T follicular helper cell (primary cell): ENCODE measurements at regions not wholly inside any gene's neighbourhood (a gene's known extent, or its start where the extent isn't known, plus 50 kb on each side); places are given as distances from the start of the nearest gene placed in this dataset.
"Not testable (repeated sequence)": the region's sequence is repeated elsewhere in the genome, so short reads cannot be mapped to it uniquely, and the experiment has no call there.

Experiments
- DNase-seq: peaks from one replicate; pipeline ENCODE4 v3.0.0-alpha.2; 2020; ENCODE audit warnings: low read depth

DNA sequence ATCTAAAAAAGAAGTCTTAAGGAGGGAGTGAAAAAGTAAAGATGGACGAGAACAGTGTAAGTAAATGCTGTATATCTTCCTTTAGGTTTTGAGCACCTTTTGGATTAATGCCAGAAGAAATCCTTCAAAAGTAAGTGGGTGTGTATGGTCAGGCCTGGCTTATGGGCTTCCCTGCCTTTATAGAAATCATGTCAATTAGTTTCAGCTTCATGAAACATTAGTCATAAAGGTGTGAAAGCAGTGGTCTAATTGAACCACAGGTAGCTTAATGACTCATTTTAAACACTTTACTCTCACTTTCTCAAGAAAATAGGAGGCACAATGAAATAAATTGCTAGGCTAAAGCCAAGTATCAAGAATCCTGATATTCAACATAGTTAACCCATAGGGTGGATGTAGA lies 467.4 kb upstream of the DPPA4 start:
- DNase-seq = no peak

DNA sequence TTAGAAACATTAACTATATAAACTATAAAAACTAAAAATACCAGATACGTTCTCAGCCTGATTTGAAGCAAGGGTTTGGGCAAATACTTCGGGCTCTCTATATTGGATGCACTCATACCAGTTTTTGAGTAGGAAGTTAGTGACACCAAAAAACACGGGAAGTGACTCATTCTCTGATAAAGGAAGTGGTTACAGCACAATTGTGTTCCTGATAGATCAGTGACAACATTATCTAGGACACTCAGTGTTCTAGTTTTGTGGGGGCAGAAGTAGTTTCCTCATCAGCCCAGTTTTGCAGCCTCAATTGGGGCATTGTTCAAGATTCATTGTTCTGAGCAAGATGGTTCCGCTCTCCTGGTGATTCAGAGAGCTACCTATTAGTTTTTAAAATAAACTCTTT lies 469.6 kb upstream of the DPPA4 start:
- peak; percentile 15 for DNase-seq

DNA sequence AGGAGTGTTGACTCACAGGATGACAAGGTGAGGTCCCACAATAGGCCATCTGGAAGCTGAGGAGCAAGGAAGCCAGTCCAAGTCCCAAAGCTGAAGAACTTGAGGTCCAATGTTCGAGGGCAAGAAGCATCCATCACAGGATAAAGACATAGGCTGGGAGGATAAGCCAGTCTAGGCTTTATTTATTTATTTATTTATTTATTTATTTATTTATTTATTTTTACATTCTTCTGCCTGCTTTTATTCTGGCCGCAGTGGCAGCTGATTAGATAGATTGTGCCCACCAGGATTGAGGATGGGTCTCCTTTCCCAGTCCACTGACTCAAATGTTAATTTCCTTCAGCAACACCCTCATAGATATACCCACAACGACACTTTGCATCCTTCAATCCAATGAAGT lies 472.2 kb upstream of the DPPA4 start:
- DNase-seq = no peak

DNA sequence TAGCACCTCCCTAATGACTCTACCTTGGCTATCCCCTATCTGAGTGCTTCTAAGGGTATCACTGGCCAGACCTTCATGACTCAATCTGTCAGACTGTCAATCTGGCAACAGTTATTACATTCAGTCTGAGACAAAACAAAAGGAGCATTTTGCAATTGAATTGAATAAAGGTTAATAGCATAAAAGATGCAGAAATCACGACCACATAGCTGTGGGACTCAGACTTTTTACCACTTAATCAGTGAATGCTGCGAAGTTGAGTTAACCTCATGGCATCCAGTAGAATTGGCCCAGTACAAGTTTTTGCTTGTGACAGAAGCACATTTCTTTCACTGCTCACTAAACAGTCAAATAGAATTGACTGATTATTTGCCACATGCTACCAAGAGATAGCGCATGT lies 480.7 kb upstream of the DPPA4 start:
- no peak for DNase-seq

DNA sequence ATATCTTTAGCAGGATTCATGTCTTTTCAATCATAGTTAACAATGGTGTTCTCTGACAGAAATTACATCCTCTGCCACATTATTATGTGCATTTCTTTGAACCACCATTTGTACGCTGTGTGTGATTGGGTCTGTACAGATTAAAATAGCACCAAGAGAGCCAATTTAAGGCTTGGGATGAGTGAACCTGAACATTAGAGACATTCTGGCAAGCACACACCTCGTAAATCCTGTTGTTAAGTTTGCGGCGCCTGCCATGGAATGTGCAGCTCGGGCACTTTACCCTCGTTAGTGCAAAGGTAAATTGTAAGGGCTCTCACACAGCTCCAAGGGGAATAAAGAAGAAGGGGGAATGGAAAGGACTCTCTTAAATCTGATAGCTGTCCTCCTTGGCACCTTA lies 482.4 kb upstream of the DPPA4 start:
- DNase-seq = no peak

DNA sequence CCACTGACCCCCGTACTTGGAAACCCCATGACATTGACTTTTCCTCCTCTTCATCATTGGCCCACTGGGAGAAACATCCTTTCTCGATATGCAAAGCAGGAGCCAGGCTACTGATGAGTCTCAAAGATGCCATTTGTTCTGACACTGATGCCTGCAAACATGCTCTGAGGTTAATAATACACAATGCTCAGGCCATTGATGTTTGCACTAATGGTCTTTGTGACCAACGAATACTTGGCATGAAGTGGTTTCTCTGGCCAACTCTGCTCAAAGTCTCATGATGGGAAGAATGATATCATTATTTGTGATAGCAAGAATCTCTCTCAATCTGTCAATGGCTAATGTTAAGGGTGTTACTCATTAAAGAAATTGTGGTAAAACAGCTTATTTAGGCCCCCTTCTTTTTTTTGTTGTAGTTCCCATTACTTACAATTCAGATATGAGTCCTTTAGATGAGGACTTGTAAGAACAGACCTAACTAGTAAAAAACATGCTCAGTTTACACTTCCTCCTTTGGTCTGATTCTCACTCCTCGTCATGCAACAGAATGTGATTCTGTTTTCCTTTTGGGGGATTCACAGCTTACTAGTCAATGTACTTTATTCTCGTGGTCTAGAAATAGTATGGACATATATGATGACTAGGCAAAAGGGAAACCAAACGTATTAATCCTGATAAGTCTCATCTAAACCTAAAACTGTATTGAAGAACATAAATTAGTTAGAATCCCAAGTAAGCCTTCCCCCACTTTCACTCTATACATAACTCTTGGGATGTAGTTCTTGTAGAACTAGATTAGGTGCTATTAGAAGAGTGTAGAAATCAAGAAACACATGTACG lies 488.8 kb upstream of the DPPA4 start:
- no peak for DNase-seq

DNA sequence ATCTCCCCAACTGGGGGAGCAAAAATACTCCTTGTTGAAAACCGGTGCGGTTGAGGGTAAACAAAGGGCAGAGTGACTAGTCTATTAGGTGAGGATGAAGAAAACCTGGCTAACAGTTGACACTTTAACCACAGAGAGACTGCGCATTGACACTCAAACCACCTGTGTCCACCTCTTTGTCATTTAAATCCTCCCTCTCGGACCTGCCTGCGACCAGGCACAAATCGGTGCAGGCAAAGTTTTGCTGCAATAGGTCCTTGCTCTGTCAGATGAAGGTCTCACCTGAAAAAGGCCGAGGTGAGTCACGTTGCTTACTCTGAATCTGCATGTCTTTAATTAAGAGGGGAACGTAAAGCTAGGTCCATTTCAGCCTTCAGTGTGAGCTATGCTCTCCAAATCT lies 494.1 kb upstream of the DPPA4 start:
- no peak for DNase-seq

DNA sequence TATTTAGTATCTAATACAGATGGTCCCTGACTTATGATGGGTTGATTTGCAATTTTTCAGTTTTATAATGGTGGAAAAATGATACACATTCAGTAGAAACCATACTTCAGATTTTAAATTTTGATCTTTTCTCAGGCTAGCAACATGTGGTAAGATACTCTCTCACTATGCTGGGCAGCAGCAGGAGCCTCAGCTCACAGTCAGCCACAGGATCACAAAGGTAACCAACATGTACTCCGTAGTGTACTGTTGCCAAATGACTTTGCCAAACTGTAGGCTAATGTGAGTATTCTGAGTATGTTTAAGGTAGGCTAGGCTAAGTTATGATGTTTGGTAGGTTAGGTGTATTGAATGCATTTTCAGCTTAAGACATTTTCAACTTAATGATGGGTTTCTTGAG lies 498.6 kb upstream of the DPPA4 start:
- no peak for DNase-seq

DNA sequence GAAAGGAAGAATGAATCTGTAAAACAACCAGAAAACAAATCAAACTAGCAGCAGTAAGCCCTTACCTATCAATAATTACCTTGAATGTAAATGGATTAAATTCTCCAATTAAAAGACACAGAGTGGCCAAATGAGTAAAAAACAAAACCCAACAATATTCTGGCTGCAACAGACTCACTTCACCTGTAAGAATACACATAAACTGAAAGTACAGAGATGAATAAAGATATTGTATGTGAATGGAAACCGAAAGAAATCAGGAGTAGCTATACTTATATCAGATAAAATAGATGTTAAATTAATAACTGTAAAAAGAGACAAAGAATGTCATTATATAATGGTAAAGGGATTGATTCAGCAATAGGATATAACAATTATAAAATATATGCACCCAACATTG lies 514.5 kb upstream of the DPPA4 start:
- DNase-seq = no peak

DNA sequence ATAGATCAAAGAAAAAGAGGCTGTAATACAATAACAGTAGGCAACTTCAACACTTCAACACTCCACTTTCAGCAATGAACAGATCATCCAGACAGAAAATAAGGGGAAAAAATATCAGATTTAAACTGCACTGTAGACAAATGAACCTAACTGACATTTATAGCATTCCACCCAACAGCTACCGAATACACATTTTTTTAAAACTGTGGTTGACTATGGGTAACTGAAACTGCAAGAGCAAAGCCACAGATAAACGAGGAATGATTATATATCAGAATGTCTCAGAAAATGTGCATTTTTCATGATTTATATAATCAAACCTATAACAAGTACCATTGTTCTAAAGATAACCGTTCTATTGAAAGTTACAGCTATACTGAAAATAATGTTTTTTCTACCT lies 514.9 kb upstream of the DPPA4 start:
- DNase-seq = no peak

DNA sequence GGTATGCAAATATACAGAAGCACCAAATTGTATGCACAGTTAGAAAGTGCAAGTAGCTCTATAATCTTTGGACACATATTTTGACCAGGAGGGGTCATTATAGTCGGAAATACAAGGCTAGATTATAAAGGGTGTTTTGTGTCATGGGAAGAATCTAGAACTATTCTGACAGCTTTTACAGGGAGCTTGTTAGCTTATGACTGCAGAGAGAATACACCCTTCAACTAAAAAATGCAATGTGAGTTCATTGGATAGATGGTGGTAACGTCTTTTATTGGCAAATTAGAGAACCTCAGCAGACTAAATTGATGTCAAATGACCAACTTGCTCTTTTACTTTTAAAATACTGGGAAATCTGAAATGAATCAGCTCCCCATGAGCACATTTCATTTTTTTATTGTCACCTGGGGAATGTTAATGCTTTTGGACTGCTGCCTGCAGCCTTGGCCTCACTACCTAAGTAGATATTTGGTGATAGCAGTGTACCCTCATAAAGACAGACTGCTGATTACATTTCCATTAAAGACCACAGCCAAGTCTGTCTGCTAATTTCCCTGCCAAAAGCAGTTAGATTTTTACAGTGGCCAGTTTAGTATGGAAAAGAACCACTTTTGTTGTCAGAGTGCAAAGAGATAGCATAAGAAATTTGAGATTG lies 515.9 kb upstream of the DPPA4 start:
- no peak for DNase-seq

DNA sequence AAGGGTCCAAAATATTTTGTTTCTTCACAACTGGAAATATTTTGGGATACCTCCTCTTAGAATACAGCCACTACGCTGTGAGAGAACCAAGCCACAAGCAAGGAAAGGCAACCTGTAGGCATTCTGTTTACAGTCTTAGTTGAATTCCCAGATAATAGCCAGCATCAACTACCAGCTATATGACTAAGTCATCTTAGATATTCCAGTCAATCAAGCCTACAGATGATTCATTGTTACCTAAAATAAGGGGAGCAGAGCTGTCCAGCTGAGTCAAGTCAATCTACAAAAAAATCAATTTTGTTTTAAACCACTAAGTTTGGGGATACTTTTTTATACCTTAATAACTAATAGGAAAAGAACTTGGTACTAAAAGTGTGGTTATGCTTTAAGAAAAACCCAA lies 526.4 kb upstream of the DPPA4 start:
- DNase-seq = no peak

DNA sequence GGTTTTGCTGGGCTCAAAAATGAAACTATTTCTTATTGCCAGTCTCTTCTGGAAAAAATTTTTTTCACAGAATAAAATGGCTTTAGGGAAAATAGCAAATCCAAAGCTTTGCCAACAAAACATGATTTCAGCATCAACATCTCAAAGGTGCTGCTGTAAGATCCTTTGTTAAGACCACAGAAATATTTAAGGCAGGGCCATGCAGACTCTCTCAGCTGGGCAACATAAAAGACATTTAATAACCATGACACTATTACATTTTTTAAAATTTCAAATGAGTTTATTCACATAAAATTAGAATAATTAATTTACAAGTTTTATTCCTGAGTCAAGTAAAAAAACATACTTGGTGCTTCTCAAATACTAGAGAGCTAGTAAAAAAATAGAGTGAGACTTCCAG lies 527.1 kb upstream of the DPPA4 start:
- no peak for DNase-seq

DNA sequence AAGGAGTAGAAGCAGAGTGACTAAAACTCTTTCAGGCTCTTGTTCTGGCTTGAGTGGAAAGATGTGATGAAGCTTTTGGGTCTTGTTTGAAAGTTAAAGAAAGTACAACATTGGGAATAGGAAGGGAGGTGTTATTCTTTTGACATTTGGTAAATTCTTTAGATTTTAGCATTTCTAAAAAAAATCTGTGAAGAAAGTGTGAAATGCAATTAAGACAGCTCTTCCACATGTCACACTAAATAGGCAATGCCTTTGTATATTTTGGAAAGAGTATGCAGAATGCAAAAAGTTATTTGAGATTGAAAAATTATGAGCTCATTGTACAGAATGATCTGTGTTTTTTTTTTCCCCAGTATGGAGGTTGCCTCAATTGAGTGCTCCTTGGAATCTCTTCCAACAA lies 532.2 kb upstream of the DPPA4 start:
- DNase-seq = no peak

DNA sequence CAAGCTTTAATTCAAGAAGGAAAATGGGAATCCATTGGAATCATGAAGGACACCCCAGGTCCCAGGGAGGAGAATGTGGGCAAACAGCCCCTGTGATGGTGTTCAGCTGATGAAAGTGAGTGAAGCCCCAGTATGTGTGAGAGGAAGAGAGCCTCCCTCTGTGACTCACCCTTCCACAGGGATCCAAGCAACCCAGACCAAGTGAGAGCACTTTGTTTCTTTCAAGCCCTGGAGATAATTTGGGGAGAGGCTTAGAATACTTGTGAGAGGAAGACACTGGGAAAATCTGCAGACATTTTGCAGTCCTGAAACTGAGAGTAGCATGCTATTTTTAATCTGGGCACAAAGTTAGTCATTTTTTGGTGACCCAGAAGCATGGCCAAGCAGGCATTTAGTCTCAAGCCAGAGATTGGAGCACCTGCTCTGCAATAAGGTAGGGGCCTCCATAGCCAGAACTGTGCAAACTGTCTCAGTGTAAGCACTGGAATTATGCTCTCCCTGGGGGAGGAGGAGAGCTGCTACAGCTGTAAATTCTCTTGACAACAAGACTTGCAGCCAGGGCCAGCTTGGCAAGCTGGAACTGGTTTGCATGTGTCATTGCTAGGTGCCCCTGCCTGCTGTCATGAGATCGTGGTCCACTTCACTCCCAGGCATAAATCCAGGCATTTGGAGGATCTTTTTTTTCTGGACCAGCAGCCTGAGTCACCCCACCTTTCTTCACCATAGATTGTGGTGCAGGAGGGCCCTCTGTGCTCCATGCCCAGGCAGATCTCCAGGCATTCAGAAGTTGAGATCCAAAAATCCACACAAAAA lies 537.8 kb upstream of the DPPA4 start:
- DNase-seq = no peak

DNA sequence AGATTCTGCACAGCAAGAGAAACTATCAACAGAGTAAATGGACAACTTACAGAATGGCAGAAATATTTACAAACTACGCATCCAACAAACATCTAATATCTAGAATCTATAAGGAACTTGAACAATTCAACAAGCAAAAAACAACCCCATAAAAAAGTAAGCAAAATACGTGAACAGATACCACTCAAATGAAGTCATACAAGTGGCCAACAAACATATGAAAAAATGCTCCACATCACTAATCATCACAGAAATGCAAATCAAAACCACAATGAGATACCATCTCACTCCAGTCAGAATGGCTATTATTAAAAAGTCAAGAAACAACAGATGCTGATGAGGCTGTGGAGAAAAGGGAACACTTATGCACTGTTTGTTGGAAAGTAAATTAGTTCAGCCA lies 540.3 kb upstream of the DPPA4 start:
- DNase-seq = not testable (repeated sequence)

DNA sequence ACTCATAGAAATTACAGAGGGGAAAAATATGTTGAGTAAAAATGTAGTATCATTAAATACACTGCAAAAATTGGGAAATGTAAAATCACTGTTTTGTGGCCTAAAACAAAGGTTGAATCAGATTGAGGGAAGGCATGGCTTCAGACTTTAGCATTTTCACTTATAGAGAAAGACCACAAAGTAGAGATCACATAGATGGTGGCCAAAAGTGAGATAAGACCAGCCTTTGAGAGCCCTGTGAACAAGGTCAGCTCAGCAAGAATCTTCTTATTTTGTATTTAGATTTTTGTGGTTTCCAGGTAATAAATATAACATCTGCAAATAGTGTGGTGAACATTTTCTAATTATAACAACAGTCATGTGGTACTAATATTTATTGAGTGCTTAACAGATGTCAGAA lies 544.8 kb upstream of the DPPA4 start:
- no peak for DNase-seq

DNA sequence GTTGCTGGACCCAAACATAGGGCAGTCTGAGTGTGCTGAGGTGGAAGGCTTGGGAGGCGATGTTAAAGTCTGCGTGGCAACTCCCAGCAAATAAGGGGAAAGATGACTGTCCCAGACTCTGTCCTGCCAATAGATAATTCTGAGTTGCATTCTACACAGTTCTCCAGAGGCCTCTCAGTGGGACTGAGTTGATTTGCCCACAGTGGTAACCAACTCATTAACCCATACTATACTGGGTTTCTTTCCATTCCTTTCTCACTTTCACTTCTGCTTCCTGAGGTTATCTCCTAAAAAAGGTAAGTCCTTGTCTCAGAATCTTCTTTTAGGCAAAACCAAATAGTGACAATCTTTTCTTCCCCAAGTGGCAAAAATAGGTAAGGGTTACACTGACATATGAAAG lies 549.9 kb upstream of the DPPA4 start:
- DNase-seq = no peak

DNA sequence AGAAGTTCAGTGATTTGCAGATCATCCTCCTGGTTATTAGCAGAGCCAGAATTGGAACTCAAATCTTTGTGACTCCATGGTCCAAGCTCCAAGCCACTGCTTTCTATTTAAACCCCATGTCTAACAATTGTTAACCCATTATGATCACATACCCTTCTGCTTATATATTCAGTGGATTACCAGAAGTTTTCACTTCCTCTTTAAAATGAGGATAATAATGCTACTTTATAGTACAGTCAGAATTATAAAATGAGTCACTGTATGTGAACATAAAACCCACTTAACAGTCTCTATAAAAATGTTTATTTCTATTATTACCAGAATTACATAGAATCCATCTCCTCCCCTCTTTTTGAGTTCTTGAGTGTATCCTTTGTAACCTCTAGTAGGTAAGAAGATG lies 550.7 kb upstream of the DPPA4 start:
- DNase-seq = no peak

DNA sequence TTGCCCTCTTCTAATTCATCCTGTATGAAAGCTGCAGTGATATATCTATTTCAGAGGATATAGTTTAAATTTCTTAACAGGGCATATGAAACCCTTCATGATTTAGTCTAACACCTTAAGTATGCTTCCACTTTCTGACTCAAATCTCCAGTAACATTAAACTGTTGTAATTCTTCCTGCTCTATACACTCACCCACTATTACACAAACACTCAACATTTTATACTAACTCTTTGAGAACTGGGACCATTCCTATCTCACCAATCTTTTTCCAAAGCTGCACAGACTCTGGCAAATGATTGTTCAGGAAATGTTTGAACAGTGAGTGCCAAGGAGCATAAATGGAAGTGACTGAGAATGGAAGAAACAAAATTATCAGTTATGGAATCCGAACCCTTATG lies 560.4 kb upstream of the DPPA4 start:
- no peak for DNase-seq

DNA sequence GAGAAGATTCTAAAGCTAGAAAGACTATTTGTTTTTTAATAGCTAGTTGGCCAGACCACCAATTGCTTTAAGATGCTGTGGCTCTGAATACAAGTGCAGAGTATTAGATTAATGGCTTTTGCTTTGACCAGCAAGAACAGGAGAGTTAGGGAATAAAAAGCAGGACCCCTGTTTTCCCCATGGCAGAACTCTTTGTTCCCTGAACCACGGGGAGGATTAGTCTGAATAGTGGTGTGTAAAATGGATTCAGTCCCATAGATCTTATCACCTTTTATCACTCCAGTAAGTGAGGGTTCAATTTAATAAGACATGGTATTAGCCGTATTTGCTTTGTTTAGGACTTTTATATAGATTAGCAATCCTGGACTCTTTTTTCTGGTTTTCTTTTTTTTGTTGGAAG lies 562.6 kb upstream of the DPPA4 start:
- no peak for DNase-seq

DNA sequence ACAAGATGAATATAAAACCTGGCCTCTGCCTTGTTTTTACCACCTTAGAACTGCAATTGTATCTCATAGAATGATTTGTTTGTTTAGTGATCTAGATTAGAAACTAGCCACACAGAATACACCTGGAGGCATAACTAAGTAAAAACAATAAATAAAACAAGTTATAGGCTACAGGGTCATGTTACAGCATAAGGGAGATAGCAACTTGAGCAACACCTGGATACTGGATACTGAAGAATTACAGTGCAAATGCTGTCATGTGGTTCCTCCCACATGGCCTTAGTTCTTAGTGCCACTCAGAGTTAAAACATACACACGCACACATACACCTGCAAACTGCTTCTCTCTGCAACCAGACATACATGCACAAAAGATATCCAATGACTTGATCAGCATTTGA lies 563.4 kb upstream of the DPPA4 start:
- DNase-seq = no peak

DNA sequence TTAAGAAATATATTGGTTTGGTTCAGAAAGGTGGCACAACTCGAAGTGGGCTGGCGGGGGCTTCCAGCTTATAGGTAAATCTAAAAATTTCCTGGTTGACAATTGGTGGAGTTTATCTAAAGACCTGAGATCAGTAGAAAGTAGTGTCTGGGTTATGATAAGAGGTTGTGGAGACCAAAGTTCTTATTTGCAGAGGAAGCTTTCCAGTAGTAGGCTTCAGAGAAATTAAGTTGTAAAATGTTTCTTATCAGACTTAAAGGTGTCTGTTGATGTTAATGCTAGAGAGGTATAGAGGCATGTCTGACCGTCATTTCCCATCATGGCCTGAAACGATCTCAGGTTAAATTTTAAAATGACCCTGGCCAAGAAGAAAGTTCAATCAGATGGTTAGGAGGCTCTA lies 565.2 kb upstream of the DPPA4 start:
- DNase-seq = no peak
